Fibroblast of the conjunctiva (primary cell): ENCODE measurements at regions not wholly inside any gene's neighbourhood (a gene's known extent, or its start where the extent isn't known, plus 50 kb on each side); places are given as distances from the start of the nearest gene placed in this dataset.
"Not testable (repeated sequence)": the region's sequence is repeated elsewhere in the genome, so short reads cannot be mapped to it uniquely, and the experiment has no call there.

ENCODE experiments used
- DNase-seq: peaks from one replicate; pipeline ENCODE4 v3.0.0-alpha.2; 2010; ENCODE audit warnings: low read depth

DNA sequence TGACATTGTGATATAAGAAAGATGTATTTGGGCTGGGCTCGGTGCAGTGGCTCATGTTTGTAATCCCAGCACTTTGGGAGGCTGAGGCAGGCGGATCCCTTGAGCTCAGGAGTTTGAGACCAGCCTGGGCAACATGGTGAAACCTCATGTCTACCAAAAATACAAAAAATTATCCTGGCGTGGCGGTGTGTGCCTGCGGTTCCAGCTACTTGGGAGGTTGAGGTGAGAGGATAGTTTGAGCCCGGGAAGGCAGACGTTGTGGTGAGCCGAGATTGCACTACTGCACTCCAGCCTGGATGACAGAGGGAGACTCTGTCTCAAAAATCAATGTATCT is 201.9 kb downstream of the SEC14L1 start:
- DNase-seq, result not testable (repeated sequence)

DNA sequence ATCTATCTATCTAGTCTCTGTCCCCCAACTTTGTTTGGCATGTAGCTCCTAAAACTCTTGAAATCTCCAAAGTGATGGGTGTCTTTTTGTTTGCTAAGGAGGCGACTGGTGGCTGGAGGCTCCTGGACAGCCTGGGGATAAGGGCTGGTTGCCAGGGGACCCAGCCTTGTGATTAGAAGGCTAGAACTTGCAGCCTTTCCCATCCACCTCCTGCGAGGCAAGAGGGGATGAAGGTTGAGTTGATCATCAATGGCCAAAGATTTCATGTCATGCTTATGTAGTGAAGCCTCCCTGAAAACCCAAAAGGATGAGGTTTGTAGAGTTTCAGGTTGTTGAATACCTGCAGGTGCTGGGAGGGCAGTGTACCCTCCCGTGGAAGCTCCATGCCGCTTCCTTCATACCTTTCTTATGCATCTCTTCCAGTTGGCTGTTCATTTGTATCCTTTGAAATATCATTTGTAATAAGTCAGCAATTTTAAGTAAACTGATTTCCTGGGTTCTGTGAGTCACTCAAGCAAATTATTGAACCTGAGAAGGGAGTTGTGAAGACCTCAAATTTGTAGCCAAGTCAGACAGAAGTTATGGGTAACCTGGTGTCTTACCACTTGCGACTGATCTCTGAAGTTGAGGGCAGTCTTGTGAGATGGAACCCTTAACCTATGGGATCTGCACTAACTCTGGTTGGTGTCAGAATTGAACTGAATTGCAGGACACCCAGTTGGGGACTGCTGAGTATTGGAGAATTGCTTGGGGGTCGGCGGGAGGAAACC is 202.4 kb downstream of the SEC14L1 start:
- no peak for DNase-seq

DNA sequence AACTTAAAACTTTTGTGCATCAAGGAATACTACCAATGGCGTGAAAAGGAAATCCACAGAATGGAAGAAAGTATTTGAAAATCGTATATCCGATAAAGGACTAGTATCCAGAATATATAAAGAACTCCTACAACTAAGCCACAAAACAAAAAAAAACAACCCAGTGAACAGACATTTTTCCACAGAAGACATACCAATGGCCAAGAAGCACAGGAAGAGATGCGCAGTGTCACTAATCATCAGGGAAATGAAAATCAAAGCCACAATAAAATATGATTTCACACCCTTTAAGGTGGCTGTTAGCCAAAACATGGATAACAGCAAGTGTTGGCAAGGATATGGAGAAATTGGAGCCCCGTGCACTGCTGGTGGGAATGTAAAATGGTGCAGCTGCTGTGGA is 203.3 kb downstream of the SEC14L1 start:
- DNase-seq, result no peak

DNA sequence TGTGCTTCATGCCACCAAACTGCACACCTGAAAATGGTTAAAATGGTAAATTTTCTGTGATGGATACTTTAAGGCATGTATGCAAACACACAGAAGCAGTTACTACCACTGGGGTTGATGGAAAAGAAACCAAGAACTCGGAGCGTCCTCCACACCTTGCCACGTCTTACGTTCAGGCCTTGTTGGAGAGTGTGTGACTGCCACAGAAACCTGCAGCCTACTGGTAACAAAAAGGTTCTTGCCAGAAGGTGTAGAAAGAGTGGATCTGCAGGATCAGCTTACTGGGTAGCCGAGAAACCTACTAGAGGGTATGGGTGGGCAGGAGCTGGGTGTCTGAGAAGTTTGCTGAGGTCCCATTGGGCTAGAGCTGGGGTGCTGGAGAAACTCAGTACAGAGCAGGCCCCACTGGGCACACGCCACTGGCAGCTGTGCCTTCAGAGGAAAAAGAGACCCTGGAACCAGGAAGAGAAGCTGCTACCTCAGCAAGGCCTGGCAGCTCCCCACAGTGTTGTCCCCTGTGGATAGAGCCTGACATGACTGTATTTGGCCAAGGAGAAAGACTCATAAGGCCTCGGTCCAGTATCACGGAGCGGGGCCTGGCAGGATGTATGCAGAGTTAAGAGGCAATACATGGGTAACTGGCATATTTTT is 204.6 kb downstream of the SEC14L1 start:
- DNase-seq, result no peak

DNA sequence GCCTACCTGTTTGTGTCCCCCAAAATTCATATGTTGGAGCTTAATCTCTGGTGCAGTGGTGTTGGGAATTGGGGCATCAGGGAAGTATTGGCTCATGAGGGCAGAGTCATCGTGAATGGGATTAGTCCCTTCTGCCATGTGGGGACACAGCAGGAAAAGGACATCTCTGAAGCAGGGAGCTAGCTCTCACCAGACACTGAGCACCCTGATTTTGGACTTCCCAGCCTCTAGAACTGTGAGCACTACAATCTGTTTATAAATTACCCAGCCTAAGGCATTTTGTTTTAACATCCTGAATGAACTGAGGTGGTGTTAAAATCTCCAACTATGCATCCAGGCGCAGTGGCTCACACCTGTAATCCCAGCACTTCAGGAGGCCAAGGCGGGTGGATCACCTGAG is 206.0 kb downstream of the SEC14L1 start:
- DNase-seq, result no peak

DNA sequence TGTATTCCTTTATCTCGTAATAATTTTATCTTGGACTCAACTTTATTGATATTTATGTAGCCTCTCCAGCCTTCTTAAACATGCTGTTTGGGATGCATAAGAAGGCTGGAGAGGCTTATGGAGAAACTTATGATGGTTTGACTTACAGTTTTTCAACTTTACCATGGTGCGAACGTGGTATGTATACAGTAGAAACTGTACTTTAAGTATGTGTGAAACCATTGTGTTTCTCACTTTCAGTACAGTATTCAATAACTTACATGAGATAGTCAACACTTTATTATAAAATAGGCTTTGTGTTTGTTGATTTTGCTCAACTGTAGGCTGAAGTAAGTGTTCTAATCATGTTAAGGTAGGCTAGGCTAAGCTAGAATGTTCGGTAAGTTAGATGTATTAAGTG is 206.8 kb downstream of the SEC14L1 start:
- no peak for DNase-seq

DNA sequence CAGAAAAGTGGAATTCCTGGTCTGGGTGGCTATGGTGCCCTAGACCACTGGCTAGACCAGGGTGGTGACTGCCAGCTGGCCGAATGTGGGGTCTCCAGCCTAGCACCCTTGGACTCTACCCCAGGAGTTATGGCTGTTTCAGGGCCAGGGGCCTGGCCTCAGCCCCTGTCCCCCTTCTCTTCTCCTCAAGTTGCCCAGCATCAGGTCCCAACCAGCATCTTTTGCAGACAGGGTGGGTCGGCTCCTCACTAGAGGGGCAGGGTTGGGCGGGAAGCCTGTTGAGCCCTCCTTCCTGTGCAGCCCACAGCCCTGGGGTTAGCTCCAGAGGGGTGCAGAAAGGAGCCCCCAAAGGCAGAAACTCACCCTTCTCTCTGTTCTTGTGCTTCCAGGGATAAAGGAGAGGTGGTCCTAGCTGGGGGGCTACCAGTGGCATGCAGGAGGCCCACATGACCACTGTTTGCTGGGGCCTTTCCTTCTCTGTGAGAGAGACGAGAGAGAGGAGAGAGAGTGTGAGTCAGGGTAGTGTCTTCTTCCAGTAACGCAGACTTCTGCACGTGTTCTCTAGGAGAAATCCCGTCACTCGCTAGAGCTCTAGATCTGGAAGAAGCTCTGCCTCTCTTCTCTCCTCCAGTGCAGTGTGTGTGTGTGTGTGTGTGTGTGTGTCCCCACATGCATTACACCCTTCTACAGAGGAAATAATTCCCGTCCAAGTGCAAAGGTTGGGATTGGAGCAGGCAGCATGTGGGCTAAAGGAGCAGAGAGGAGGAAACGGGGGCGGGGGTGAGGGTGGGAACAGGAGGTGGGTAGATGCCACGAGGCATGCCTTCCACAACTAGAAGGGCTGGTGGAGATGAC is 209.4 kb downstream of the SEC14L1 start:
- peak; percentile 54 for DNase-seq

DNA sequence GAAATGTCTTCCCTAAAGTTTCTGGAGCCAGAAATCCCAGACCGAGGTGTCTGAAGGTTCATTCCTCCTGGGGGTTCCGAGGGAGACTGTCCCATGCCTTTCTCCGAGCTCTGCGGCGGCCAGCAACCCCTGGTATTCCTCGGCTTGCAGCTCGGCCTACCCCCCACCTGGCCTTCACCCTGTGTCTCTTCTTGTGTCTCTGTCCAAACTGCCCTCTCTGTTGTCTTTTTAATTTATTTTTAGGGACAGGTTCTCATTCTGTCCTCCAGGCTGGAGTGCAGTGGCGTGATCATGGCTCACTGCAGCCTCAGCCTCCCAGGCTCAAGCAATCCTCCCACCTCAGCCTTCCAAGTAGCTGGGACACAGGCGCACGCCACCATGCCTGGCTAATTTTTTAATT is 211.7 kb downstream of the SEC14L1 start:
- DNase-seq, result no peak

DNA sequence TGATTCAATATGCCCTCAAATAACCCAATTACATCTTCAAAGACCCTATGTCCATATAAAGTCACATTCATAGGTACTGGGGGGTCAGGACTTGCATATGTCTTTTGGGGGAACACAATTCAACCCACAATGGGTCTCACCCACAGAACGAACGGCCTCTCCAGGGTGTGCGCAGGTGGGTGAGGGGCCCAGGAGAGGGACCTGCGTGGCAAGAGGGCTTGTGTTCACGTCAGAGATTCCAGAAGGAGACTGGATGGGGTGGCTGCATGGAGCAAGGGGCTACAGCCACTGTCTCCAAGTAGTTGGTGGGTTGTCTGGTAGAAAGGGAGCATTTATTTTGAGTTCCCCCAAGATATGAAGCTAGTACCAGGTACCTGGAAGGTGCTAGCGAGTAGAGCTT is 212.2 kb downstream of the SEC14L1 start:
- DNase-seq, result no peak

DNA sequence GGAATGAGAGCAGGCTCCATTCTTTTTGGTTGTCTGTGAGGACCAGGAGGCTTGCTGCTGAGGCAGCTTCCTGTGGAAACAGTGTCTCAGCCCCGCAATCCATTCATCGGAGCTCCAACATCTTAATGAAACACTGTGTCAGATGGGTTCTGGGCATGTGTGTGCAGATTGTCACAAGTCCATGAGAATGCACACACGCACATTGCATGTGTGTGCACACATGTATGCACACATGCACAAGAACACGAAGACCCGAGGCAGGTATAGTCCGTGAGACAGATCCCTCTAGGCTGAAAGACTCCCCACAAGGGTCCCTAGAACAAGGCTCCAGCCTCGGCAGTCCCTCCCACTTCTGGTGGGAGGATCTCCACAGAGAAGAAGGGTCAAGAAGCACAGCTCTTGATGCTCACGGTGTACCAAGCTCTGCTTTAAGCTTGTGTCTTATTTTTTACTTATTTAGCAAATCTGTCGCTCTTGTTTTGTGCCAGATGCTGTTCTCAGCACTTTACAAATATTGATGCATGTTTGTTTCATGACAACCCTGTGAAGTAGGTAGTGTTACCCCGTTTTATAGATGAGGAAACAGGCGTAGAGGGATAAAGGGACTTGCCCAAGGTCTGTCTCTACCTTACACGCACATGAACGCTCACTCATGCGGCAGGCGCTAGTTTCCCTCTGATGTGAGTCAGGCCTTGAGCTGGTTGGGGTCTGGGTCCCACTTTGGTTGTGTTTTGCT is 213.1 kb downstream of the SEC14L1 start:
- DNase-seq, result no peak

DNA sequence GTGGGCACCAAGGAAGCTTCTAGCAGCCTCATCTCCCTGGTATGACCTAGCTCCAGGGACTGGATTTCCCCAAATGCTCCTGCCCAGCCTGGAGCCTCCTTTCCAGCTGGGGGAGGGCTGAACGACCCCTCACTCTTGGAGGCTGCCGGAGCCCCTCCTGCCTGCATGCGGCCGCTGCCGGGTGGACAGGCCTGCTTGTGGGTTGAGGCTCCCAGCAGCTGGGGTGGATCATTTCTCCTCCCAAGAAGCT is 213.6 kb downstream of the SEC14L1 start:
- DNase-seq, result no peak

DNA sequence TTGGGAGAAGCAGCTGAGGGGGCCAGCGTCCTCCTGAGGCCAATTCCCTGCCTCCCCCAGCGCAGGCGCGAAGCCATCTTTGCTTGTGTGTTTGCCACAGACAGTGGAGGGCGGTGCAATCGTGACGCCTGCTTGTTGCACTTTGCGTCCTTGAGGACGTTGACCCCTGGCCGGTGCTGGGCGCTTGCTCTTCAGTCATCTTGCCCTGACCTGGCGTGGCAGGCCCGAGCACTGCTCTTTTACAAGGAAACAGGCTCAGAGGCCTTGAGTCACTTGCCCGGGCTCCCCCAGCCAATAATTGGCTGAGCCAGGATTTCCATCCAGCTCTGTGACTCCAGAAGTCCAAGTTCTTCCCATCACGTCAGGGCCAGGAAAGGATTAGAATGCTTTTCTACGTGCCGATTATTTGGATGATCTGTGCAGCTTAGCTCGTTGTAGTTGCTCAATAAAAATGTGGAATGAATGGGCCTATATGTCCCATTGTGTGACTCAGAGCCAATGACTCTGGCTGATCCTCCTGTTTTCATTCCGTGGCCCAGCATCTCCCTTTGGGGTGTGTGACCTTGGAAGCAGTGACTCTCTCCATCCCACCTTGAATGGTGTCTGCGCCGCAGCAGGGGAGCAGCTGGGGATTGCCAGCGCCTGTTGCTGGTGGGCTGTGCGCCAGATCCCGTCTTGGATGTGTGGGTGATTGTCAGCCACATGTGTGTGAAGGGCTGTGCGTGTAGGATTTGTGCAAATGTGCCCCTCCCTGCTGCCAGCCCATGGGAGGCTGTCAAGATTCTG is 214.1 kb downstream of the SEC14L1 start:
- peak; percentile 78 for DNase-seq

DNA sequence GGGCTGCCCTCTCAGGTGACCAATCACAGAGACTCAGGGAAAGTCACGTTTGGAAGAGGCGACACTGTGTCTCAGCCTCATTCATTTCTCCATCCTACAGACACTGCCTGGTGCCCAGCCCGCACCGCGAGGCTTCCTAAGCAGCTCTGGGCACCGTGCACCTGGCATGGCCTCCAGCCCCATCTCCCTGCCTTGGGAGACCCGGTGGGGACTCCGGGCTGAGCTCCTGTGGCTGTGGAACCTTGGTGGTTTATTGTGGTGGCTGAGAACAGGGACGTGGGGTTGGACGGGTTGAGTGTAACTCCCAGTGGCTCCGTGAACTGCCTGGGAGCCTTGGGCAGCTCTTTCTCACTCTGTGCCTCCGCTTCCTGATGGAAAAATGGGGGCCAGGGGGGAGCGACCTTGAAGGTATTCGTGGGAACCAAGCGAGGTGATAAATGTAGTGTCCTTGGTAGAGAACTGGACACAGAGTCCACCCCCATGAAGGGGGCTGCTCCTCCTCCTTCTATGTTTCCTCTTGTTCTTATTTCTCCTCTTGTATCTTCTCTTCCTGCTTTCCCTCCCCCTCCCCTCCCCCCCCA is 215.4 kb downstream of the SEC14L1 start:
- no peak for DNase-seq

DNA sequence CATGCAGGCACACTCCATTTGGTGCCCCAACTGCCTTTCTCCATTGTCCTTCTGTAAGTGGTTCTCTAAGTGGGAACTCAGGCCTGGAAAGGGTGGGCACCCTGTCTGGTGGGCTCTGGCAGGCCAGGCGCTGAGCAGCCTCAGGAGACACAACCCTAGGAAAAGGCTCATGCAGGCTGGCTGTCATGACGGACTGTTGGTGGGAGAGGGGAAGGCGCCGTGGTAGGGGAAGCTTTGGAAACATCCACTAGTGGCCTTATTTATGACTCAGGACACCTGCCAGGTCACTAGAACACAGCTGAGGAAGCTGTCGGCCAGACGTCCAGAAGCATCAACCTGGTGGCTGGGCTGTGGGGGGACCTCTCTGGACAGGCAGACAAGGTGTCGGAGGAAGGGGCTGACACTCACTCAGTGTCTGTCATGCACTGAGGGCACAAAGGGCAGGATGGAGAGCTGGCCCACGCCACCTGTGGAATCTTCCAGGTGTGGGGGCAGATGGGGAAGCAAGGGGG is 216.0 kb downstream of the SEC14L1 start:
- DNase-seq, result no peak

DNA sequence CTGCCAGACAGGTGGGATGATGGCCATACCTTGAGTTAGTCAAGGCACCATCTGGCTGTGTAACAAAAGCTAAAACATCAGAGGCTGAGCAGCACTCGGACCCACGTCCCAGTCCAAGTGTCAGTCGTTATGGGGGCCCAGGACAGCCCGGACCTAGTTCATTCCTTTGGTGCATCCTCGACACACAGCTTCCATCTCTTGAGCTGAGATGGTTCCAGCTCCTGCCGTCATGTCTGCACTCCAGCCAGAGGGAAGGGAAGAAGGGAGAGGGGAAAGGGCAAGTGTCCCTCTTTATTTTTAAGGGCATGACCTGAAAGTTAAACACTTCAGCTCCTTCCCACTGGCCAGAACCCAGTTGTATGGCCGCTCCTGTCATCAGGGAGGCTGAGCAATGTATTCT is 218.0 kb downstream of the SEC14L1 start:
- DNase-seq, result no peak

DNA sequence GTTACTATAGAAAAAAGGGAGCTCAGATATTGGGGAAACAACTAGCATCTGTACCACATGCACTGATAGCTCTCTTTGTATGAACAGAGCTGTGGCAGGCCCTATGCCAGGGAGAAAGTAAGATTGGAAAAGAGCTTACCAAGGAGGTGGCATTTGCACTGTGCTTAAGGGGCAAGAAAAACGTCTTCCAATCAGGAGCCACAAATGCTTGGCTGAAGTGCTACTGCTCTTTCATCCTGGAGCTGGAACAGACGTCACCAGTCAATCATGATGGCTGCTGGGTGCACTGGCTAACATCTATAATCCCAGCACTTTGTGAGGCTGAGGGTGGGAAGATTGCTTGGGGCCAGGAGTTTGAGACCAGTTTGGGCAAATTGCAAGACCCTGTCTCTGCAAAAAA is 218.5 kb downstream of the SEC14L1 start:
- no peak for DNase-seq

DNA sequence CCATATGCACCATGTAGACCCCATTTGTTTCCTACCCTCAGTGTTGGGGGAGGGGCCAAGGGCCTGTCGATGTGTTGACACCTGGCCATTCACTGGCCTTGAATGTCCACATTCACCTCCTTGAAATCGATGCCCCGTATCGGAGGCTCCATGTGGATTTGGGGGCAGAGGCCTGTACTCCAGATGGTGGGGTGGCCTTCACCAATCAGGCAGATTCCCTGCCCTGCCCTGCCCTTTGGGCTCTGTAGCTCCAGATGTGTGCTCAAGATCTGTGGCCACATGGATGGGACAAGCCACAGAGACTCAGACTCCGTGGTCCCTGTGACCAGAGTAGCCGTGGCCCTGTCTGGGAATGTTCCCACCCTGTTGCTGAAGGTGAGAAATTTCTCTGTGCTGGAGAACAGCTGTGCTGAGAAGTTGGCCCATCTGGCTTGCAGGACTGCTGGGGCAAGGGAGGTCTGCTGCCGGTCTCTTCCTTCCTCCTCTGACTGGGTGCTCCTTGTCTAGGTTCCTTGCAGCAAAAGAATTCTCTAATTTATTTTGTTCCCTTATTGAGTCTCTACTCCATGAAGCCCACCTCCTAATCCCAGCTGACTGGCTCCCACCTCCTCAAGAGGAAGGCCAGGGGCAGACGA is 221.3 kb downstream of the SEC14L1 start:
- DNase-seq, result no peak

DNA sequence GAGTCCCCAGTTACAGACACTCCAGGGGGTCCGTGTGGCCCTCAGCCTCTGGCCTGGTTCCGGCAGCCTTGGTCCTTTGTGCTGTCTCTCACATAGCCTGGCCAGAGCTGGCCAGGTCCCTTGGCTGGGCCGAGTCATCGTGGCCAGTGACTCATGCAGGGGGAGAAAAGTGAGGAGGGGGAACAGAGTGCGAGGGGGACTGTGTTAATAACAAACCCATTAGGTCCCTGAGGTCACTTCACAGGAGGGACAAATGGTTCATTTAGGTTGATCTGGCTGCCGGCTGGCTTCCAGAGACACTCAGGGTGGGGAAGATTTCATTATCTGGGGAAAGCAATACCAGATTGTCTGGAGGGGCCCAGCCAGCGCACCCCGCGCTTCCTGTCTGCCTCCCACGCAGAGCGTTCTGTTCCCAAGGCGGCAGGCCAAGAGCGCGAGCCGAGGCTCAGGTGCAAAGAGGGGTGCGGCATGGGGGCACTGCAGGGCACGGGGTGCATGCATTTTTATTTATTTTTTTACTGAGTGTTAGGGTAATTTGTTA is 223.1 kb downstream of the SEC14L1 start:
- no peak for DNase-seq

DNA sequence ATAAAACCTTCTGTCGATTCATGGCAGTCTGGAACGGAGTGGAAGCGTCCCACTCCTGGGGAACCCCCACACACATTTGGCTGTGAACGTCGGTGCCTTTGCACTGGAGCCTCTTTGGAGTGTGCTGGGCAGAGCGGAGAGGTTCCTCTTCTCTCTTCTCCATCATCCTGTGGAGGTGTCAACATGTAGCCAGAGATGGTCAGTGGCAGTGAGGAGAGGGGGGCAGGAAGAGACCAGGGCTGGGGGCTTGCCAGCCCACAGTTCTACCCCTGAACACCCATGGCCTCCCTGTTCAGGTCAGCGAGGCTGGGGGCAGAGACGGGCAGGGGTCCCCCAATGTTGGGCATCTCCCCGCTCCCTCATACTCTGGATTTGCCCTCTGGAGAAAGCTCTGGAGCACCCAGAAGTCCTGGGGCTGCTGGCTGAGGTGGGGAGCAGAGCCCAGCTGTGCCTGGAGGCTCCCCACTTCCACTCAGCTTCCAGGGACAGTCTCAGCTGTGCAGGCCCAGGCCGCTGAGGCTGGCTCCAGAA is 223.7 kb downstream of the SEC14L1 start:
- no peak for DNase-seq

DNA sequence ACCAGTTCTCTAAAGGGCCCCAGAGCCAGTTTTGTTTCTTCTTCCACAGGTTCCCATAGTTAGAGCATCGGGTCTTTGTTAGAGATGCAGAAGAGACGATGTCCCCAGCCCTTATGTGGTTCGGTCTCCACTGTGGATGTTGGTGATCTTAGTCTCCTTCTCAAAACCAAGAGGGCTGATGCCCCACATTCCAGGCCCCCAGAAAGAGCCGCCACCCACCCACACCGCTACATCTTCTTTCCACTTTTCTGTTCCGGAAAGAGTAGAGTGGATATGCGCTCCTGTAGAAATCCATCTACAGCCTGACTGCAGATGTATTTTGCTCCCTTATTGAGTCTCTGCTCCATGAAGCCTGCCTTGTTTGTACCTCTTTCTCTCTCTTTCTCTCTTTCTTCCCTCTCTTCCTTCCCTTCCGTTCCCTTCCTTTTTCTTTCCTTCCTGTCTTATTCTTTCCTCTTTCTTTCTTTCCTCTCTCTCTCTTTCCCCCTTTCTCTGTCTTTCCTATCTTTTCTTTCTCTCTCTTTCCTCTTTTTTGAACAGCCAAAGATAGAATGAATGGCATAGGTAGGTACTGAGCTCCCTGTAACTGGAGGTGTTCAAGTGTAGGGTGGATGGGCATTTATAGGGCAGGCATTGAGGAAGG is 224.3 kb downstream of the SEC14L1 start:
- DNase-seq, result no peak
